Thyroid gland (tissue), 4 donors: ENCODE measurements at regions not wholly inside any gene's neighbourhood (a gene's known extent, or its start where the extent isn't known, plus 50 kb on each side); places are given as distances from the start of the nearest gene placed in this dataset.

ENCODE experiments used
- CTCF ChIP-seq, 6 experiments: fragments of 200-600 bp in 3 of 6; fragments of 450-650 bp in 3 of 6; sonication (generic) in 3 of 6; IDR thresholded peaks; one replicate each; pipeline ENCODE4 v1.5.1; 2016 to 2019; ENCODE audit warnings: antibody characterized with exemption in 6 of 6, mild to moderate bottlenecking in 2 of 6, inconsistent platforms in 1 of 6, moderate library complexity in 1 of 6
- POLR2A ChIP-seq, 2 donors: fragments of 450-650 bp; IDR thresholded peaks; one replicate each; pipeline ENCODE4 v1.6.1; 2017; ENCODE audit warnings: antibody characterized with exemption in 2 of 2, mild to moderate bottlenecking in 2 of 2, moderate library complexity in 1 of 2

DNA sequence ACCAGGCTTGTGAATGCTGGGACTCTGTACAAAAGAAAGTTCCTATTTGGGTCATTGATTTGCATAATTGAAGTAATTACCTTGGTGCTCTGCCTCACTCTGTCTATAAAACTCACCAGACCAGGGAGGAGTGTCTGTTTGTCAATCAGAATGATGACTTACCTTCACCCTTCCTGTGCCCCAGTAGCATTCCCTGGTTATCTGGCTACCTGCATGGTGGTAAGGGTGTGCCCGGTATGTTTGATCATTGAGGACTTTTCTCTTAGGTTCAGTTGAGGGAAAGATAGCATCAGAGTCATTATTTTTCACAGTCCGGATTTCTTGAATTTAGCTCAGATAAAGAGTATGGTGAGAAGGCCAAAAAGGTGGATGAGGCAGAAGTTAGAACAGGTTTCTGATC is 190.0 kb downstream of the BRINP2 start:
- TF ChIP-seq POLR2A (IDR thresholded peaks at IDR 0.05) (no peak), CTCF (IDR thresholded peaks at IDR 0.05) (no peak)
